Heart left ventricle (tissue), 13 donors: ENCODE measurements at regions not wholly inside any gene's neighbourhood (a gene's known extent, or its start where the extent isn't known, plus 50 kb on each side); places are given as distances from the start of the nearest gene placed in this dataset.

Experiments
- CTCF ChIP-seq, 12 donors: fragments of 200-600 bp; sonication (generic) in 4 of 12; IDR thresholded peaks; one replicate each; pipeline versions ENCODE4 v1.5.0 to v1.8.0; 2018 to 2022; ENCODE audit warnings: antibody characterized with exemption in 12 of 12, mild to moderate bottlenecking in 5 of 12
- POLR2A ChIP-seq, 2 donors: fragments of 450-650 bp; IDR thresholded peaks; one replicate each; pipeline ENCODE4 v1.6.1; 2017; ENCODE audit warnings: antibody characterized with exemption in 2 of 2, mild to moderate bottlenecking in 2 of 2, moderate library complexity in 2 of 2
- donor health status: ischemic (EF 13 %, LVEDD 7.1; RV severe dilation, severe dysfunction).
- donor health status: DM: no; HTN: yes; CAD: no.
- donor health status: DM: no; HTN: no; CAD: no.
- donor health status: ischemic (EF 25% LVEDD 6.9; RV normal size, moderate dysfunction).
- donor health status: ischemic (EF 25% LVEDD 5.7; RV mildly dilated, moderate dysfunction).
- donor health status: ischemic (EF 35%, LVEDD 5.7; RV mildly dilated, moderate dysfunction).
- donor health status: nonischemic (EF 11% LVEDD 7.7; RV severe dilation, severe dysfunction).
- donor health status: DM: yes; HTN: yes; CAD: no.
- donor health status: PGD.
- donor health status: ischemic (EF 29% LVEDD 5.4; RV normal size, mild dysfunction).
- donor health status: nonischemic (EF 23%, LVEDD 6.1; RV moderate dilation, normal function).

DNA sequence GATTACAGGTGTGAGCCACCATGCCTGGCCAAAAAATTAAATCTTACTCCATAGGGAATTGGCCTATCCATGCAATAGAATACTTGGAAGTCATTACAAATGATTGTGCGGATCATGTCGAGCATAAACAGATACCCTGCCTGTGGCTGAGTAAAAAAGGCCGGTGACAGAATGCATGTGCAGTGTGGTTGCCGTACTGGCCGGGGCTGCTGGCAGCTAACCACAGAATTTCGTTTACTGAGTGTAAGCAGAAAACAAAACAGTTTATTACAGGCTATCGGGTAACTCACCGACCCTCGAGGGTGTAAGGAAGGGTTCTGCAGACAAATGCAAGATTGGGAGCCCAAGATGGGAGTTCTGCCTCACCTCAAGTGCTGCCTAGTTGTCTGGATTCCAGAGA lies 127.7 kb downstream of the ZIC5 start:
- TF ChIP-seq CTCF (IDR thresholded peaks at IDR 0.05) (no peak), POLR2A (IDR thresholded peaks at IDR 0.05) (no peak)
